Colonic mucosa (tissue), 4 donors: ENCODE measurements at regions not wholly inside any gene's neighbourhood (a gene's known extent, or its start where the extent isn't known, plus 50 kb on each side); places are given as distances from the start of the nearest gene placed in this dataset.
"Not testable (repeated sequence)": the region's sequence is repeated elsewhere in the genome, so short reads cannot be mapped to it uniquely, and the experiment has no call there.

Experiments used
- DNase-seq: peaks from one replicate; pipeline ENCODE4 v3.0.0-alpha.2; 2020
- H3K27ac ChIP-seq: fragments of 200-600 bp; one replicate; pipeline ENCODE4 v1.8.0; 2021
- H3K27me3 ChIP-seq: fragments of 200-600 bp; one replicate; pipeline ENCODE4 v1.8.0; 2021
- H3K36me3 ChIP-seq: fragments of 200-600 bp; one replicate; pipeline ENCODE4 v1.8.0; 2021
- H3K4me1 ChIP-seq: fragments of 200-600 bp; one replicate; pipeline ENCODE4 v1.8.0; 2021; ENCODE audit warnings: mild to moderate bottlenecking
- H3K4me3 ChIP-seq: fragments of 200-600 bp; one replicate; pipeline ENCODE4 v1.8.0; 2021
- H3K9ac ChIP-seq, 2 donors: one replicate each; pipeline ENCODE4 v1.7.0; 2013; ENCODE audit warnings: control low read depth in 2 of 2, low read depth in 2 of 2, low read length in 2 of 2
- H3K9me3 ChIP-seq: fragments of 200-600 bp; one replicate; pipeline ENCODE4 v1.8.0; 2021
- CTCF ChIP-seq: fragments of 200-600 bp; IDR thresholded peaks from one replicate; pipeline ENCODE4 v1.8.0; 2022; ENCODE audit warnings: antibody characterized with exemption, mild to moderate bottlenecking
- intact Hi-C: fragments of 100-400 bp; cut with DNase I; formaldehyde crosslinking; loops from one replicate; pipeline ENCODE4 v1.14.1; 2022
- donor health status: healthy.
- donor health status: DM: no; HTN: no; CAD: no.
- donor health status: DM: no; HTN: no; CAD: no.

DNA sequence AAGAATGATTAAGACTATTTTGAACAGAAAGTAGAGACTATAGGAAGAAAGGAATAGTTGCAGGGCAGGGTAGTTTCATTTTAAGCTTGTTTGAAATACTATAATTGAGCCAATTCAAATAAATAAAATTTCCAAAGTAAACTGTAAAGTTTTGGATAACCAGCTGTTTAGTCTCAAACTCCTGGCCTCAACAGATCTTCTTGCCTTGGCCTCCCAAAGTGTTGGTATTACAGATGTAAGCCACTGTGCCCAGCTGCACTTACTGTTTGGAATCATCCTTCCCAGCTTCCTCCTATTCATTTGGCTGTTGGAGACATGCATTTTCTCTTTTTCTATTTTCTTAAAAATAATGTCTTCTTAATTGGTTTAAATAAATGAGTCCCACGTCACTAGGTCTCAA is 231.0 kb downstream of the NNT start:
- H3K9ac ChIP-seq: no peak overlapping the region
- no peak overlapping the region for H3K4me3 ChIP-seq
- H3K27me3 ChIP-seq: no peaks in the 10 kb centered on the region
- no peaks in the 10 kb centered on the region for H3K4me1 ChIP-seq
- H3K36me3 ChIP-seq: no peaks in the 10 kb centered on the region
- no peak for DNase-seq
- TF ChIP-seq CTCF: no peak
- intact Hi-C loops: no loop called here
- H3K9me3 ChIP-seq: no peaks in the 10 kb centered on the region
- H3K27ac ChIP-seq: no peak overlapping the region

DNA sequence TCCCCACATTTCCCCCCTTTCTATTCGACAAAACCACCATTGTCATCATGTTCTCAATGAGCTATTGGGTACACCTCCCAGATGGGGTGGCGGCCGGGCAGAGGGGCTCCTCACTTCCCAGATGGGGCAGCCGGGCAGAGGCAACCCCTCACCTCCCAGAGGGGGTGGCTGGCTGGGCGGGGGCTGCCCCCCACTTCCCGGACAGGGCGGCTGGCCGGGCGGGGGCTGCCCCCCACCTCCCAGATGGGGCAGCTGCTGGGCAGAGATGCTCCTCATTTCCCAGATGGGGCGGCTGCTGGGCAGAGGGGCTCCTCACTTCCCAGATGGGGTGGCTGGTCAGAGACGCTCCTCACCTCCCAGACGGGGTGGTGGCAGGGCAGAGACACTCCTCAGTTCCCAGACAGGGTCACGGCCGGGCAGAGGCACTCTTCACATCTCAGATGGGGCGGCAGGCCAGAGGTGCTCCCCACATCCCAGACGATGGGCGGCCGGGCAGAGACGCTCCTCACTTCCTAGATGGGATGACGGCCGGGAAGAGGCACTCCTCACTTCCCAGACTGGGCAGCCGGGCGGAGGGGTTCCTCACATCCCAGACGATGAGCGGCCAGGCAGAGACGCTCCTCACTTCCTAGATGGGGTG is 221.5 kb downstream of the NNT start:
- H3K27ac ChIP-seq, DNase-seq, intact Hi-C loops, H3K9ac ChIP-seq, H3K27me3 ChIP-seq, H3K36me3 ChIP-seq, H3K9me3 ChIP-seq, H3K4me3 ChIP-seq, H3K4me1 ChIP-seq: not testable (repeated sequence)

DNA sequence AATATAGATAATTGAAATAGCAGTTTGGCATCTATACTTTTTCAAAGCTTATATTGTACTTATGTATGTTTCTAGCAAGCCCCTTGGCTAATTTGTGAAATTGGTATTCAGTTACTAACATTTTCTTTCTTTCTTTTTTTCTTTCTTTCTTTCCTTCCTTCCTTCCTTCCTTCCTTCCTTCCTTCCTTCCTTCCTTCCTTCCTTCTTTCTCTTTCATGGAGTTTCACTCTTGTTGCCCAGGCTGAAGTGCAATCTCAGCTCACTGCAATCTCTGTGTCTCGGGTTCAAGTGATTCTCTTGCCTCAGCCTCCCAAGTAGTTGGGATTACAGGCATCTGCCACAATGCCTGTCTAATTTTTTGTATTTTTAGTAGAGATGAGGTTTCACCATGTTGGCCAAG is 215.4 kb downstream of the NNT start:
- DNase-seq, intact Hi-C loops, H3K9me3 ChIP-seq, H3K4me1 ChIP-seq, H3K36me3 ChIP-seq, H3K27ac ChIP-seq, H3K4me3 ChIP-seq, H3K27me3 ChIP-seq, H3K9ac ChIP-seq: not testable (repeated sequence)

GRCh38 chr5:43815497-43815896 is 212.5 kb downstream of the NNT start:
- Histone ChIP-seq H3K4me3 (no peak overlapping the region), H3K27me3 (no peaks in the 10 kb centered on the region), H3K27ac (no peak overlapping the region), H3K36me3 (no peaks in the 10 kb centered on the region), H3K9ac (no peak overlapping the region), H3K4me1 (no peaks in the 10 kb centered on the region), H3K9me3 (no peaks in the 10 kb centered on the region)
- no peak for TF ChIP-seq CTCF
- DNase-seq: no peak
- intact Hi-C loops: no loop called here

DNA sequence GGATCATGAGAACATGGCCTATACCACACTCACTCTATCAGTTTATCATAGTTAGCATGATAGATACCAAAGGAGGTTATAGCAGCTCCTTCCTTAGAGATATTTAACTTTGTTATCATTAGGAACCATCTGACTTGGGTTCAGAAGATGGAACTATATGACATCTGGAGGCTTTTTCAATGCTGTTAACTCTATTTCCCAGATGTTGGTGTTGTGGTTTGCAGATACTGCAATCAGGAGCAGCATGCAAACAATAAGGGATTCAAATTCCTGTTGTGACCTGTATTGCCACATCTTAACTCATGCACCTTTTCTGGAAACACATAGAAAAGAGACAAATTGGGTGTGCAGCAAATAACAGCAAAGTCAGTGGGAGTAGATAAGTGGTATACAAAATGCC is 201.7 kb downstream of the NNT start:
- H3K4me1 ChIP-seq: no peaks in the 10 kb centered on the region
- no peaks in the 10 kb centered on the region for H3K36me3 ChIP-seq
- TF ChIP-seq CTCF: no peak
- H3K9me3 ChIP-seq: no peaks in the 10 kb centered on the region
- H3K4me3 ChIP-seq: no peak overlapping the region
- no peaks in the 10 kb centered on the region for H3K27me3 ChIP-seq
- DNase-seq: no peak
- no peak overlapping the region for H3K9ac ChIP-seq
- no peak overlapping the region for H3K27ac ChIP-seq
- intact Hi-C loops: no loop called here

- Histone ChIP-seq H3K27ac (no peak overlapping the region), H3K9me3 (no peaks in the 10 kb centered on the region), H3K4me1 (no peaks in the 10 kb centered on the region), H3K27me3 (no peaks in the 10 kb centered on the region), H3K4me3 (no peak overlapping the region), H3K36me3 (no peaks in the 10 kb centered on the region), H3K9ac (no peak overlapping the region)
- no peak for DNase-seq
- TF ChIP-seq CTCF: no peak
- intact Hi-C loops: no loop called here
Observed at GRCh38 chr5:43804041-43804440, 201.1 kb downstream of the NNT start.

- no peak for TF ChIP-seq CTCF
Observed at GRCh38 chr5:43802651-43803050, 199.7 kb downstream of the NNT start.

More at GRCh38 chr5:43802651-43803050, 199.7 kb downstream of the NNT start:
- intact Hi-C loops: no loop called here
- H3K9me3 ChIP-seq: no peaks in the 10 kb centered on the region
- no peaks in the 10 kb centered on the region for H3K27me3 ChIP-seq
- no peaks in the 10 kb centered on the region for H3K4me1 ChIP-seq
- no peak overlapping the region for H3K4me3 ChIP-seq
- no peak overlapping the region for H3K27ac ChIP-seq
- no peaks in the 10 kb centered on the region for H3K36me3 ChIP-seq
- no peak for DNase-seq
- H3K9ac ChIP-seq: no peak overlapping the region
